Panc1 (cell line): ENCODE measurements at regions not wholly inside any gene's neighbourhood (a gene's known extent, or its start where the extent isn't known, plus 50 kb on each side); places are given as distances from the start of the nearest gene placed in this dataset.

Experiments
- ATAC-seq: fragments of 200-7000 bp; cut with Tn5 transposase; 2 replicates; pipeline ENCODE4 v1.9.1; 2020; ENCODE audit warnings: mild to moderate bottlenecking, moderate library complexity
- BruUV-seq: library from RNA; stranded (reverse); fragments of 400-500 nt; replicated peaks from 2 replicates; lab custom pipeline; 2021; lab: Mats Ljungman, UMichigan
- CTCF ChIA-PET: fragments of 300-600 bp; sonication (Branson Sonifier 250); formaldehyde crosslinking; loops from one replicate; lab custom pipeline; 2022; ENCODE audit warnings: antibody characterized with exemption; lab: Charles Lee
- POLR2A ChIA-PET: fragments of 300-600 bp; sonication (Branson Sonifier 250); formaldehyde crosslinking; loops from one replicate; lab custom pipeline; 2022; ENCODE audit warnings: antibody characterized with exemption; lab: Charles Lee
- DNase-seq: peaks from one replicate; pipeline ENCODE4 v3.0.0-alpha.2; 2010; ENCODE audit warnings: low read depth, low spot score
- H3K27ac ChIP-seq: 2 replicates; pipeline ENCODE4 v1.5.1; 2011; ENCODE audit warnings: mild to moderate bottlenecking, low read length, inconsistent platforms
- H3K27me3 ChIP-seq: fragments of 200-500 bp; sonication (Bioruptor generic); 2 replicates; pipeline ENCODE4 v1.6.0; 2014; ENCODE audit warnings: low read length, inconsistent platforms; ENCODE audit not compliant: control insufficient read depth, insufficient read depth
- H3K36me3 ChIP-seq: fragments of 200-500 bp; sonication (Bioruptor generic); 2 replicates; pipeline ENCODE4 v1.5.1; 2014; ENCODE audit warnings: inconsistent platforms, mild to moderate bottlenecking, low read length, moderate library complexity; ENCODE audit not compliant: control insufficient read depth, insufficient read depth
- H3K4me1 ChIP-seq: 2 replicates; pipeline ENCODE4 v1.5.1; 2011; ENCODE audit warnings: inconsistent platforms, mild to moderate bottlenecking, low read length, moderate library complexity; ENCODE audit not compliant: control insufficient read depth, insufficient read depth
- H3K4me3 ChIP-seq, 2 experiments: 2 replicates each; pipeline ENCODE4 v1.5.1; 2011 to 2012; ENCODE audit warnings: low read depth in 2 of 2, low read length in 2 of 2, mild to moderate bottlenecking in 2 of 2, inconsistent platforms in 1 of 2, moderate library complexity in 1 of 2
- H3K9me3 ChIP-seq: fragments of 200-500 bp; sonication (Bioruptor generic); 2 replicates; pipeline ENCODE4 v1.5.1; 2014; ENCODE audit warnings: low read depth, mild to moderate bottlenecking, inconsistent platforms, low read length, moderate library complexity; ENCODE audit not compliant: control insufficient read depth, insufficient read depth
- POLR2AphosphoS5 ChIP-seq: IDR thresholded peaks from 2 replicates; pipeline ENCODE4 v1.6.1; 2012; ENCODE audit warnings: mild to moderate bottlenecking, low read depth, low read length, moderate library complexity
- SIN3A ChIP-seq: IDR thresholded peaks from 2 replicates; pipeline ENCODE4 v1.6.1; 2012; ENCODE audit warnings: low read depth, mild to moderate bottlenecking, low read length, moderate library complexity, borderline replicate concordance; ENCODE audit not compliant: insufficient read depth
- TCF7L2 ChIP-seq: IDR thresholded peaks from 2 replicates; pipeline ENCODE4 v1.6.1; 2011; ENCODE audit warnings: mild to moderate bottlenecking, low read depth, low read length, inconsistent platforms
- in situ Hi-C: cut with HindIII; loops from 2 replicates; pipeline ENCODE4 v1.10.0; 2016; ENCODE audit warnings: low sequenced_read_pairs, low pct_unique_long_range_greater_than_20kb
- intact Hi-C: fragments of 100-400 bp; cut with micrococcal nuclease; formaldehyde crosslinking; loops from one replicate; pipeline ENCODE4 v1.10.0; 2022; ENCODE audit not compliant: unreplicated experiment
- TF ChIP-seq, protein P1 (sequence below), 2 experiments: IDR thresholded peaks; 2 replicates each; pipeline ENCODE4 v1.6.1; 2011 to 2012; ENCODE audit warnings: low read depth in 2 of 2, control low read depth in 1 of 2, low read length in 1 of 2, mild to moderate bottlenecking in 1 of 2, moderate library complexity in 1 of 2; ENCODE audit not compliant: insufficient read depth in 1 of 2
- TF ChIP-seq, protein P2 (sequence below): fragments of 450-650 bp; IDR thresholded peaks from 2 replicates; pipeline ENCODE4 v1.5.1; 2017; ENCODE audit warnings: mild to moderate bottlenecking

DNA sequence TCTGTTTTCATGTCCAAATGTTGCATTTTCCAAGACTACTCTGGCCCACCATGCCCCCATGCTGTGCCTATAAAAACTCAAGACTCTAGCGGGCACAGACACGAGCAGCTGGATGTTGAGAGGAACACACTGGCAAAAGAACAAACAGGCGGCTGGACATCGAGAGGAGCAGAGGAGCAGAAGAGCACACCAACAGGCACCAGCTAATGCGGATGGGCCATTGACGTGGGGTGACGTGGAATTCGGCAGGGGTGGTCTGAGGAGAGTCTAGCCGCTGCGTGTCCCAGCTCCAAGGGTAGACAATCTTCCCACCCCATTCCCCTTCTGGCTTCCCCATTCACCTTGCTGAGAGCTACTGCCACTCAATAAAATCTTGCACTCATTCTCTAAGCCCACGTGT lies 54.4 kb upstream of the SMIM30 start:
- DNase-seq (no peak), ATAC-seq (no peak)
- no peaks in the 10 kb centered on the region for H3K27me3 ChIP-seq
- in situ Hi-C loops (no loop called here), intact Hi-C loops (no loop called here)
- TF ChIP-seq SIN3A, result no peak
- TF ChIP-seq, protein P1, sequence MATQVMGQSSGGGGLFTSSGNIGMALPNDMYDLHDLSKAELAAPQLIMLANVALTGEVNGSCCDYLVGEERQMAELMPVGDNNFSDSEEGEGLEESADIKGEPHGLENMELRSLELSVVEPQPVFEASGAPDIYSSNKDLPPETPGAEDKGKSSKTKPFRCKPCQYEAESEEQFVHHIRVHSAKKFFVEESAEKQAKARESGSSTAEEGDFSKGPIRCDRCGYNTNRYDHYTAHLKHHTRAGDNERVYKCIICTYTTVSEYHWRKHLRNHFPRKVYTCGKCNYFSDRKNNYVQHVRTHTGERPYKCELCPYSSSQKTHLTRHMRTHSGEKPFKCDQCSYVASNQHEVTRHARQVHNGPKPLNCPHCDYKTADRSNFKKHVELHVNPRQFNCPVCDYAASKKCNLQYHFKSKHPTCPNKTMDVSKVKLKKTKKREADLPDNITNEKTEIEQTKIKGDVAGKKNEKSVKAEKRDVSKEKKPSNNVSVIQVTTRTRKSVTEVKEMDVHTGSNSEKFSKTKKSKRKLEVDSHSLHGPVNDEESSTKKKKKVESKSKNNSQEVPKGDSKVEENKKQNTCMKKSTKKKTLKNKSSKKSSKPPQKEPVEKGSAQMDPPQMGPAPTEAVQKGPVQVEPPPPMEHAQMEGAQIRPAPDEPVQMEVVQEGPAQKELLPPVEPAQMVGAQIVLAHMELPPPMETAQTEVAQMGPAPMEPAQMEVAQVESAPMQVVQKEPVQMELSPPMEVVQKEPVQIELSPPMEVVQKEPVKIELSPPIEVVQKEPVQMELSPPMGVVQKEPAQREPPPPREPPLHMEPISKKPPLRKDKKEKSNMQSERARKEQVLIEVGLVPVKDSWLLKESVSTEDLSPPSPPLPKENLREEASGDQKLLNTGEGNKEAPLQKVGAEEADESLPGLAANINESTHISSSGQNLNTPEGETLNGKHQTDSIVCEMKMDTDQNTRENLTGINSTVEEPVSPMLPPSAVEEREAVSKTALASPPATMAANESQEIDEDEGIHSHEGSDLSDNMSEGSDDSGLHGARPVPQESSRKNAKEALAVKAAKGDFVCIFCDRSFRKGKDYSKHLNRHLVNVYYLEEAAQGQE (IDR thresholded peaks at IDR 0.05; ENCODE audit: insufficient read depth in 1 of 2, low read depth in 2 of 2, low read length in 1 of 2), result no peak
- TF ChIP-seq TCF7L2, result no peak
- TF ChIP-seq, protein P2, sequence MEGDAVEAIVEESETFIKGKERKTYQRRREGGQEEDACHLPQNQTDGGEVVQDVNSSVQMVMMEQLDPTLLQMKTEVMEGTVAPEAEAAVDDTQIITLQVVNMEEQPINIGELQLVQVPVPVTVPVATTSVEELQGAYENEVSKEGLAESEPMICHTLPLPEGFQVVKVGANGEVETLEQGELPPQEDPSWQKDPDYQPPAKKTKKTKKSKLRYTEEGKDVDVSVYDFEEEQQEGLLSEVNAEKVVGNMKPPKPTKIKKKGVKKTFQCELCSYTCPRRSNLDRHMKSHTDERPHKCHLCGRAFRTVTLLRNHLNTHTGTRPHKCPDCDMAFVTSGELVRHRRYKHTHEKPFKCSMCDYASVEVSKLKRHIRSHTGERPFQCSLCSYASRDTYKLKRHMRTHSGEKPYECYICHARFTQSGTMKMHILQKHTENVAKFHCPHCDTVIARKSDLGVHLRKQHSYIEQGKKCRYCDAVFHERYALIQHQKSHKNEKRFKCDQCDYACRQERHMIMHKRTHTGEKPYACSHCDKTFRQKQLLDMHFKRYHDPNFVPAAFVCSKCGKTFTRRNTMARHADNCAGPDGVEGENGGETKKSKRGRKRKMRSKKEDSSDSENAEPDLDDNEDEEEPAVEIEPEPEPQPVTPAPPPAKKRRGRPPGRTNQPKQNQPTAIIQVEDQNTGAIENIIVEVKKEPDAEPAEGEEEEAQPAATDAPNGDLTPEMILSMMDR, result no peak
- TF ChIP-seq POLR2AphosphoS5, result no peak
- H3K36me3 ChIP-seq, result no peaks in the 10 kb centered on the region
- H3K4me1 ChIP-seq, result no peaks in the 10 kb centered on the region
- no peaks in the 10 kb centered on the region for H3K9me3 ChIP-seq
- no TSS peak for BruUV-seq
- H3K27ac ChIP-seq, result no peak overlapping the region
- CTCF ChIA-PET, result no interaction called here
- POLR2A ChIA-PET, result no interaction called here
- H3K4me3 ChIP-seq, result no peak overlapping the region

DNA sequence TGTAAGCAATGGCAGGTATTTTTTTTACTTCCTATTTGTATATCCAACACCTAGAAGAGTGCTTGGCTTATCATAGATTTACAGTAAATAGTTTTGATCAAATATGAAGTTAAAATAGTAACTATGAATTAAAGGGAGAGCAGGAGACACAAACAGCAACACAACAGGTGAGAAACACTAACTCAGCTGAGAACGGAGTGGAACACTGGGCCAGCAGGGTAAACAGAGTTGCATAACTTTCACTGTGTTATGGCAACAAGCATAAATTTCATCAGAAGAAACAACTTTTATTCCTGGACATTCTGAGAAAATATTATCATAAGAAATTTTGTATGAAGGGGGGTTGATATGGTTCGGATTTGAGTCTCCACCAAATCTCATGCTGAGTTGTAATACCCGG lies 52.2 kb upstream of the SMIM30 start:
- CTCF ChIA-PET, result no interaction called here
- Histone ChIP-seq H3K27me3 (no peaks in the 10 kb centered on the region), H3K9me3 (no peaks in the 10 kb centered on the region), H3K27ac (no peak overlapping the region), H3K4me1 (no peaks in the 10 kb centered on the region), H3K4me3 (no peak overlapping the region), H3K36me3 (no peaks in the 10 kb centered on the region)
- POLR2A ChIA-PET, result no interaction called here
- TF ChIP-seq, protein P1 (IDR thresholded peaks at IDR 0.05; ENCODE audit: insufficient read depth in 1 of 2, low read depth in 2 of 2, low read length in 1 of 2), result no peak
- TF ChIP-seq SIN3A, result no peak
- TF ChIP-seq, protein P2, result no peak
- no peak for TF ChIP-seq TCF7L2
- TF ChIP-seq POLR2AphosphoS5, result no peak
- in situ Hi-C loops (no loop called here), intact Hi-C loops (no loop called here)
- ATAC-seq (no peak), DNase-seq (no peak)
- no TSS peak for BruUV-seq
